Hepatic stellate cell (primary cell): ENCODE measurements at regions not wholly inside any gene's neighbourhood (a gene's known extent, or its start where the extent isn't known, plus 50 kb on each side); places are given as distances from the start of the nearest gene placed in this dataset.
A peak's percentile ranks its signal among the peaks of the same experiment; 100 is the strongest.
"Not testable (repeated sequence)": the region's sequence is repeated elsewhere in the genome, so short reads cannot be mapped to it uniquely, and the experiment has no call there.

Source experiments
- DNase-seq: peaks from one replicate; pipeline ENCODE4 v3.0.0; 2011; ENCODE audit warnings: low spot score

- no peak for DNase-seq
These were observed 376.4 kb downstream of the INSIG2 start for GRCh38 chr2:118464546-118465265.

DNA sequence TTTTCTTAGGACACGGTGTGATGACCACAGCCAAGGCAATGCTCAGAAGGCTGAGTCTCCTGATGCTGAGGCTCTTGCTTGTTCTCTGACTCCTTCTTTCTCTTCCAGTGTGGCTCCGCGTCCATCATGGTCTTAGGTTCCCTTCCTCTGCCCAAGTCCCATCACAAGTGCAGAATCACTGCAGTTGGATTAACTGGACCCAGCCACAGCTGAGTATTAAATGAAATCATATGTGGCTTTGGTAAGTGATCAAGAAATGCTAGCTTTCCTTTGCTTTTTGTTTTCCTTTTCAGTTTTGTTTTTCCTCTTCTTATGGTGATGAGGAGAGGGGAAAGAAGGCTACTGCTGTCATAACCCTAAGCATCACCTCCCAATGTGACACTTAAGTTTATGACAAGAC, 375.8 kb downstream of the INSIG2 start:
- no peak for DNase-seq

- no peak for DNase-seq
These were observed 372.2 kb downstream of the INSIG2 start for GRCh38 chr2:118460425-118460824.

DNA sequence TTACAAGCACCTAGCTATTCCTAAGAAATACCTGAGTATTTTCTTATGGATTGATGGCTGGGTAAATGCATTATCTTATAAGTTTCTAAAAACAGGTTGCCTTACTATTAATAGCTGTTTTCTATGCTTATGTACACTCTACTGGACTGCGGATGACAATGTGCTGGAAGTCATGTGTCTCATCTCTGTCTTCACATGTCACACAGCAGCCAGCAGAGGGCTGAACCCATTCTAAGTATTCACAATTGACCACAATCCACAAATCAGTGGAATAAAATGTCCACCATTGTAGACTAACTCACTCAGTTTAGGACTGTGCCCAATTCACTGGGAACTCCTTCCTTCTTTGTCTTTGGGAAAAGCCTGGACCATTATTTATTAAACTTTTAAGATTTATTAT, 371.2 kb downstream of the INSIG2 start:
- DNase-seq = no peak

DNA sequence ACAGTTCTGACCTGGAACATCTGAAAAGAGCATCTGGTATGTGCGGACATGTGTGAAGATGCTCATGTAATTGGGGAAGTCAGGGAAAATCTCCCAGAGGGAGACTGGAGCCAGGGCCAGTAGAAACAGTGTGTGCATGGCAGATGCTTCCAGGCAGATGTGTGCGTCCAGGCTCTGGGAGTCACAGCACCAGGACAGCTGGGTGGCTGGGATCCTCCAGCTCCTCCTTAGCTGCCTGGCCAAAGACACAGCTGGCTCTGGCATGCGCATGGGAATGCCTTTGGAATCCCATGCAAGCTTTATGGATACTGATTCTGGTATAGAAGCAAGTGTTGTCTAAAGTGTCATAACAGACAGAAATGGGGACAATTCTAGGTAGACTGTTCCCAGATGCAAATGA, 369.7 kb downstream of the INSIG2 start:
- DNase-seq = no peak

- no peak for DNase-seq
These were observed 361.1 kb downstream of the INSIG2 start for GRCh38 chr2:118449401-118449800.

GRCh38 chr2:118443596-118443995, 355.3 kb downstream of the INSIG2 start:
- no peak for DNase-seq

- DNase-seq = no peak
These were observed 354.8 kb downstream of the INSIG2 start for GRCh38 chr2:118442996-118443553.

DNA sequence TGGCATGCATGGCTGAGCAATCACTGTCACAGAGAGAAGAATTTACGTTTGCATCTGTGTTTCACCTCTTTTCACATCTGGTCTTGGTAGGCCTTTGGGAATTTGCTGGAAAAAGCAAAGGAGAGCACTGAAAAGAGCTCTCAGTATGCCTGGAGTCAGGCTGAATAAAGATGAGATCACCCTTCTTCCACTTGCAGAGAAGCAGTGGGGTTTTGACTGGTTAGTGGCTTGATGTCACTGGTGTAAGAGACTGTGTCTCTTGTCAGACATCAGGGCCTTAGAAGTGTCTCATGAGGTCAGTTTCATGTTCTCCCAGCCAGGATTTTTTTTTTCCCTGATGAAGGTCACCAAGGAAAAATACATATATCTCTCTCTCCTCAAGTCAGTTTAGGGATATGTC, 353.8 kb downstream of the INSIG2 start:
- DNase-seq = no peak

GRCh38 chr2:118440404-118441098, 352.3 kb downstream of the INSIG2 start:
- DNase-seq = no peak

DNA sequence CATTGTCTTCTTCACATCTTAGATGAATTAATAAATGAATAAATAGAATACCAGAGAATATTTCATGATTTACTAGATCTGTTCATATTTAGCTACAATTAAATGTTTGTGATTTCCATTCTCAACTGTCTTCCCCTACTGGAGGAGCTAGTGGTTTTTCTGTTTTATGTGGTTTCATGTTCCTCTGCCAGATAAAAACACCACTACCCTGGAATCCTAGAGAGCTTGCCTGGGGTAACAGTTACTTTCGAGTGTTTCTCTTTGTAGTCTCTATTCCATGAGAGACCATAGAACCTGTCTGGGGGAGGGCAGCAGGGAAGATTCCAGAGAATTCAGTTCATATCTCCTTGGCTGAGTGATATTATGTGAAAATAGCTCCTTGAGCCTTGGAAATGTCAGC, 349.2 kb downstream of the INSIG2 start:
- no peak for DNase-seq

DNA sequence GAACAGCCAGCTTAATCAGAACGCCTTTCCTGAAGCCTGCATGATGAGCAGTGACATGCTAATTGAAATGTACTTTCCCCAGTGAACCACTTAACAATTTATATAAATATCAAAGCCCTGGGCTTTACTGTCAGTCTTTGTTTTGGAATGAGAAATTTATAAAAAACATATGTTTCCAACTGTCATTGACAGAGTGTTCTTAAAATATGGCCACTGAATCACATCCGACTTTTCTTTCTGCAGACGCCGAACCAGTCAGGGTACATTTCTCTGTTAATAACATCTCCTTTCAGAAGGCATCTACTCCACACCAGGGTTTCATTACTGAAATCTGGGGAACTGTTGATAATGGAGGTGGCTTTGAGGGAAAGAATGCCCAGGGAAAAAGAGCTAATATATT, 343.7 kb downstream of the INSIG2 start:
- no peak for DNase-seq

GRCh38 chr2:118431586-118431985, 343.3 kb downstream of the INSIG2 start:
- no peak for DNase-seq

DNA sequence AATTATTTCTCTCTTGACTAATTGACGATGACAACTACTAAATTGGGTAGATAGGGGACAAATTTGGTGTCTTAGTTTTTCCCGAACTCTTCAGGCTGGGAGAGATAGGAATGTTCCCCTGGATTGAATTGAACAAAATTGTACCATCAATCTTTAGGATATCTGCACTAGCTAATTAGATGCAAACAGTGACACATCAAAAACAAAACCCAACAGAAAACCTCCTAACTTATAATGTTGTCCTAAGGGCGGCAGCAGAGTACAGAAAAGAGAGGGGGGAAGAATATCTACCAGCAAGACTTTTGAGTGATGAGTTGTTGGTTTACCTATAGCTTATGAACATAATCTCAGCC, 342.9 kb downstream of the INSIG2 start:
- DNase-seq = no peak

- no peak for DNase-seq
These were observed 342.4 kb downstream of the INSIG2 start for GRCh38 chr2:118430510-118431164.

- DNase-seq = no peak
These were observed 336.9 kb downstream of the INSIG2 start for GRCh38 chr2:118425191-118425590.

DNA sequence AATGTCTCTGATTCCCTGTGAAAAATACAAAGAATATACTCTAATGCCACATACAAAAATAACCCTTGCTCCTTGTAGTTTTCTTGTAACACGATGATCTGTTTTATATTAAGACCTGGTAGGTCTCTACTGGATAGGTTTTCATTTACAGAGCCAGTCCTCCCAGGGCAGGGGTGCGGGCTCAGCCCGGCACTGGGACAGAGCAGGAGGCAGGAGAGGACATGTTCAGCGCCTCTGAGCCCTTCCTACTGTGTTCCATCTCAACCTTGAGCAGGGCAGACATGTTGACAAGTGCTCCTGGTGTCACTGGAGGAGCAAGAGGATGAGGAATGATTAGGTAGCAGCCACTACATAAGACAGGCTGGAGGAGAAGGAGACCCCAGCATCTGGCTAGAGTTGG, 335.5 kb downstream of the INSIG2 start:
- DNase-seq = no peak

DNA sequence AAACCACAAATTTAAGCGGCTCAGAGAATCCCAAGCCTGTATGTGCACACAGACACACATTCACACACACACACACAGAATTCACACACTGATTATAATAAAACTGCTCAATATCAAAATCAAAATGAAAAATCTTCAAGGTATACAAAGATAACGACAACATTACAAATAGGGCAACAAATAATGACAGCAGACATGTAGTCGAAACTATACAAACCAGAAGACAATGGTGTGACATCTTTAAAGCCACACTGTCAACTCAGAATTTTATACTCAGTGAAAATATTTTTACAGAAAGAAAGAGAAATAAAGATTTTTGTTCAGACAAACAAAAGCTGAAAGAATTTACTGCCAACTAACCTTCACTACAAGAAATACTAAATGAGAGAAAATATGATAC, 333.4 kb downstream of the INSIG2 start:
- no peak for DNase-seq

DNA sequence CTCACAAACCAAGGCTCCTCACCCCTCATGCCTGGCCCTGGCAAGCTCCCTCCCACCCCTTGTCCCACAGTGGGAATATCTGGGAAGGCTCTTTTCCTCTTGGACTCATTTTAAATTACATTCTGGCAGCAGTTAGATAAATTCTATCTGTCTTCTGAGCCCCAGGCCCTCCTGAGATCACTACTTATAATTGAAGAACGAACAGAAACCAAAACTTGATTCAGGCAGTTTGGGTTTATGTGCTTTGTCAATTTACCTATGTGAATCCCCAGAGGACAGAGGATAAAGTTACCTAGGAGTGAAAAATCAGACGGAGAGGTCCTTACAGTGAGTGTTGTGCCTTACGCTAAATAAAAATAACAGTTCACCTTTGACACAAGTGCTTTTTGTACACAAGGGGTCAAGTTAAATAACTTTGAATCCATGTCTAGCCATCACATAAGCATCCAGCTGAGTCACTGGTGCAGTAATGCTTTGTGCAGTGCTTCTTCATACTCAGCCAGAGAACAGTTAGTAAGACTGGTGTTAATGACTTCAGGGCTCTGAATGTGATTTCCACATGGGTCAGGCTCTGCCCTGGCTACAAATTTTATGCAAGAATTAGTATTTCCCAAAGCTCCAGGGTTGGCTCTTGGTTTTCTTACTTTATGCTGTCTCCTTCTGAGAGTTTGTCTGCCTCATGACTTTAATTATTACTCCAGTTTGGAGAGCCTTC, 329.3 kb downstream of the INSIG2 start:
- no peak for DNase-seq

- DNase-seq = not testable (repeated sequence)
These were observed 326.9 kb downstream of the INSIG2 start for GRCh38 chr2:118415186-118415585.

GRCh38 chr2:118403658-118404451, 315.6 kb downstream of the INSIG2 start:
- DNase-seq = no peak

GRCh38 chr2:118388771-118389170, 300.5 kb downstream of the INSIG2 start:
- peak; percentile 9 for DNase-seq
